HFF-Myc (cell line): ENCODE measurements at regions not wholly inside any gene's neighbourhood (a gene's known extent, or its start where the extent isn't known, plus 50 kb on each side); places are given as distances from the start of the nearest gene placed in this dataset.
"Not testable (repeated sequence)": the region's sequence is repeated elsewhere in the genome, so short reads cannot be mapped to it uniquely, and the experiment has no call there.

Experiments used
- DNase-seq: peaks from one replicate; pipeline ENCODE4 v3.0.0-alpha.2; 2011; ENCODE audit warnings: low read depth; ENCODE audit errors: extremely low read depth
- H3K4me3 ChIP-seq: replicated peaks from 2 replicates; pipeline ENCODE4 v1.5.1; 2011; ENCODE audit warnings: low read depth, mild to moderate bottlenecking, control low read depth, low read length
- CTCF ChIP-seq: IDR thresholded peaks from 2 replicates; pipeline ENCODE4 v1.5.1; 2012; ENCODE audit warnings: mild to moderate bottlenecking, low read depth, low read length, control low read depth; ENCODE audit errors: missing control alignments

DNA sequence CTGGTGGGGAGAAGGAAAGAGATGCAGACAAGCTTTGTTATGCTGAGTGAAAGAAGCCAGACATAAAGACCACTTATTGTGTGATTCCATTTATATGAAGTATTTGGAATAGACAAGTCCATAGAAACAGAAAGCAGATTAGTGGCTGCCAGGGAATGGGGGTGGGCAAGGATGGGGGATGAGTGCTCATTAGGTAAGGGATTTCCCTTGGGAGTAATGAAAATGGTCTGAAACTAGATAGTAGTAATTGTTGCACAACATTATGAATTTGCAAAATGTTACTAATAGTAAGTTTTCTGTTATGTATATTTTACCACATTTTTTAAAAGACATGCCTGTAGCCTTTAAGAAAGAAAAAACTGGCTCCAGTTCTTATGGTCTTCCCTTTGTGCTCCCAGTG lies 154.9 kb downstream of the LNPK start:
- TF ChIP-seq CTCF: no peak
- no peak for DNase-seq
- H3K4me3 ChIP-seq: no peak overlapping the region

DNA sequence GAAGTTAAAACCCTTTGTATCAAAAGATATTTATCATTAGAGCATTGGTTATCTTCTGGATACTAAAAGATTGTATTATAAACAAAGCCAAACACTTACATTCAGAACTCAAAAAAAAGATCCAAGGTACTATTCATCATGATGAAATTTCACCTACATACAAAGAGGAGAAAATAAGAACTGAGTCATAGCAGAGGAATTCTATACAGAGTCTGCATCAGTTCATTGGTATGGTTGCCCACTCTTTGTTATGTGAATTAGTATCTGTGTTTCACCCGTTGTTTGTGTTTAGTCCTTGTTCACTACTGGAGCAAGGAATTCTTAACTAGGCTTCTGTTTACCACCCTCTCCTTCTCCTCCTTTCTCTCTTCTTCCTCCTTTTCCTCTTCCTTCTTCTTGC lies 157.9 kb downstream of the LNPK start:
- TF ChIP-seq CTCF: no peak
- H3K4me3 ChIP-seq: no peak overlapping the region
- DNase-seq: no peak

DNA sequence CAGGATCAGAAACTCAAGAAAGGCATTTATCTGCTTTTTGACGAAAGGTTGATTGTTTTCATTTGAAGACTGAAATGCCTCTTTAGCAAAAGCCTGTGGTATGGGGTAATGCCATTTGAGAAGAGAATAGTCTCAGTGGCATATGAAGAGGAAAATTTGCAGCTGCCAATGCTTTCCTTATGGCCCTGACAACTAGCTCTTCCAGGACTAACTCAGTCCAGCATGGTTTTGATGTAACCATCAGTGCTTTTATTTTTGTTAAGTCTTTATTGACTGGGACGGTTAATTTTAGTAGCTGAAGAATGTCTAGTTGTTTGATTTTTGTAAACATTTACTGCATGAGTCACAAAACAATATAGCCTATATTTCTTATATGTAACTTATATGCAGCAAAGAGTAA lies 158.4 kb downstream of the LNPK start:
- no peak overlapping the region for H3K4me3 ChIP-seq
- TF ChIP-seq CTCF: no peak
- DNase-seq: no peak

- TF ChIP-seq CTCF: no peak
- no peak overlapping the region for H3K4me3 ChIP-seq
- no peak for DNase-seq
These were observed 159.1 kb downstream of the LNPK start for GRCh38 chr2:175842996-175843395.

- not testable (repeated sequence) for H3K4me3 ChIP-seq, DNase-seq
These were observed 161.3 kb downstream of the LNPK start for GRCh38 chr2:175840765-175841164.

DNA sequence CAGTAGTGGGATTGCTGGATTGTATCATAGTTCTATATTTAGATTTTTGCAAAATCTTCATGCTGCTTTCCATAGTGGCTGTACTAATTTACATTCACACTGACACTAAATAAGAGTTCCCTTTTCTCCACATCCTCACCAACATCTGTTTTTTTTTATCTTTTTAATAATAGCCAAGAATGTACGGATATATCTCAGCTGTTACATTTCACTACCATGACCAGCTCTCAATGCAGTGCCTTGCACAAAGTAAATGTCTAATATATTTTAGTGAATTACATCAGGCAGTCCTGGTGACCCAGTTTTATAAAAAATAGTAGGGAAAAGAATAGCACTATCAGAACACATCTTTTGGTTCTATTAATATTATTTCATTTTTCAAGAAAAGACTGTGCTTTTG lies 161.8 kb downstream of the LNPK start:
- DNase-seq: no peak
- no peak overlapping the region for H3K4me3 ChIP-seq
- no peak for TF ChIP-seq CTCF

DNA sequence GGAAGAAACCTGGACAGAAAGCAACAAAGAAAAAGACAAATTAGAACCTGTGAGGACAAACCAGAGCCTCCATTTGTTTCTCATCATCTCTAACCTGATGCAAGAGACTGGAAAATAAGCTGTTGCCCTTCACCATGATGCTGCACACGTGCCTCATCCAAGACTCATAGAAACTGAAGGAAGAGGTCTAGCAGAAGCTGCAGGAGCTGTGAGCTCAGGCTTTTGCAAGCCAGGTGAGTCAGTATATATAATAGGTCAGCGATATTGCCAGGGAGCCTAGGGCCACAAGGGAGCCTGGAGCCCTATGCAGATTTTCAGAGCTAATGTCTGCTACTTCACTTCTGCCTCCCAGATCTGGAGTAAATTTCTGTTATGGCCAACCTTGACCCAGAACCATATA lies 163.1 kb downstream of the LNPK start:
- no peak for TF ChIP-seq CTCF
- no peak for DNase-seq
- no peak overlapping the region for H3K4me3 ChIP-seq

GRCh38 chr2:175837046-175837445 lies 165.0 kb downstream of the LNPK start:
- no peak for TF ChIP-seq CTCF
- DNase-seq: peak; percentile 36

More at GRCh38 chr2:175837046-175837445, 165.0 kb downstream of the LNPK start:
- no peak overlapping the region for H3K4me3 ChIP-seq
